CD8-positive, alpha-beta memory T cell (primary cell): ENCODE measurements at regions not wholly inside any gene's neighbourhood (a gene's known extent, or its start where the extent isn't known, plus 50 kb on each side); places are given as distances from the start of the nearest gene placed in this dataset.

Experiments used
- CTCF ChIA-PET: fragments of 350-600 bp; sonication (Branson Sonifier 250); formaldehyde crosslinking; loops from one replicate; lab custom pipeline; 2021; ENCODE audit warnings: antibody characterized with exemption; lab: Charles Lee
- POLR2A ChIA-PET: fragments of 350-600 bp; sonication (Branson Sonifier 250); formaldehyde crosslinking; loops from one replicate; lab custom pipeline; 2021; ENCODE audit warnings: antibody characterized with exemption; lab: Charles Lee
- DNase-seq, 5 donors: peaks; one replicate each; pipeline versions ENCODE4 v3.0.0 to v3.0.0-alpha.2; 2020 to 2022; ENCODE audit warnings: mixed read lengths in 1 of 5
- H3K27ac ChIP-seq: one replicate; pipeline ENCODE4 v1.7.0; 2013; ENCODE audit warnings: low read depth, mild to moderate bottlenecking, low read length, moderate library complexity
- H3K27me3 ChIP-seq: 2 replicates; pipeline ENCODE4 v1.7.0; 2013; ENCODE audit warnings: low read length, mild to moderate bottlenecking; ENCODE audit not compliant: insufficient read depth, poor library complexity, severe bottlenecking
- H3K36me3 ChIP-seq: 2 replicates; pipeline ENCODE4 v1.7.0; 2013; ENCODE audit warnings: mild to moderate bottlenecking, low read length, moderate library complexity; ENCODE audit not compliant: insufficient read depth
- H3K4me1 ChIP-seq: 2 replicates; pipeline ENCODE4 v1.7.0; 2013; ENCODE audit warnings: mild to moderate bottlenecking, low read length, moderate library complexity; ENCODE audit not compliant: insufficient read depth
- H3K4me3 ChIP-seq: 2 replicates; pipeline ENCODE4 v1.7.0; 2013; ENCODE audit warnings: mild to moderate bottlenecking, low read length
- H3K9me3 ChIP-seq: 2 replicates; pipeline ENCODE4 v1.7.0; 2013; ENCODE audit warnings: mild to moderate bottlenecking, low read length
- H3K27ac Mint-ChIP-seq, 8 donors: one replicate each; pipeline ENCODE4 v1.8.0; 2020 to 2021; ENCODE audit warnings: mixed read lengths in 8 of 8, mild to moderate bottlenecking in 6 of 8, inconsistent platforms in 3 of 8, moderate library complexity in 3 of 8
- H3K27me3 Mint-ChIP-seq, 2 donors: one replicate each; pipeline ENCODE4 v1.8.0; 2020 to 2021; ENCODE audit warnings: mixed read lengths in 2 of 2, mild to moderate bottlenecking in 1 of 2, moderate library complexity in 1 of 2
- H3K36me3 Mint-ChIP-seq, 3 donors: one replicate each; pipeline ENCODE4 v1.8.0; 2020 to 2021; ENCODE audit warnings: mixed read lengths in 3 of 3, inconsistent platforms in 1 of 3, mild to moderate bottlenecking in 1 of 3
- H3K4me1 Mint-ChIP-seq, 3 donors: one replicate each; pipeline ENCODE4 v1.8.0; 2020 to 2021; ENCODE audit warnings: mixed read lengths in 3 of 3, inconsistent platforms in 1 of 3, mild to moderate bottlenecking in 1 of 3
- H3K4me3 Mint-ChIP-seq, 7 donors: one replicate each; pipeline ENCODE4 v1.8.0; 2020 to 2021; ENCODE audit warnings: mixed read lengths in 7 of 7, mild to moderate bottlenecking in 6 of 7, moderate library complexity in 4 of 7, inconsistent platforms in 2 of 7
- H3K9me3 Mint-ChIP-seq, 5 donors: one replicate each; pipeline ENCODE4 v1.8.0; 2020 to 2022; ENCODE audit warnings: mixed read lengths in 5 of 5, mild to moderate bottlenecking in 3 of 5, moderate library complexity in 2 of 5, inconsistent platforms in 1 of 5

GRCh38 chr12:111228916-111229666, 139.8 kb downstream of the PHETA1 start:
- no peak overlapping the region for H3K27ac Mint-ChIP-seq
- ChIA-PET POLR2A (no interaction called here), CTCF (no interaction called here)
- Histone ChIP-seq H3K9me3 (no peaks in the 10 kb centered on the region), H3K4me3 (no peak overlapping the region), H3K36me3 (no peaks in the 10 kb centered on the region), H3K4me1 (no peaks in the 10 kb centered on the region), H3K27ac (no peak overlapping the region), H3K27me3 (no peaks in the 10 kb centered on the region)
- no peaks in the 10 kb centered on the region for H3K36me3 Mint-ChIP-seq
- no peaks in the 10 kb centered on the region for H3K9me3 Mint-ChIP-seq
- no peak overlapping the region for H3K4me3 Mint-ChIP-seq
- DNase-seq, result no peak
- H3K4me1 Mint-ChIP-seq, result no peaks in the 10 kb centered on the region
- H3K27me3 Mint-ChIP-seq, result peaks cover 15 to 48% of the 10 kb centered on the region in 2 donors

GRCh38 chr12:111227476-111228420, 141.1 kb downstream of the PHETA1 start:
- Mint-ChIP-seq H3K4me1 (no peaks in the 10 kb centered on the region), H3K27me3 (peaks cover 15 to 37% of the 10 kb centered on the region in 2 donors), H3K36me3 (no peaks in the 10 kb centered on the region), H3K4me3 (no peak overlapping the region), H3K27ac (no peak overlapping the region), H3K9me3 (no peaks in the 10 kb centered on the region)
- ChIA-PET CTCF (no interaction called here), POLR2A (interaction anchor here (0.6 kb wide), 1 partner anchor 976 kb away, joined by 3 read pairs; no protein-coding TSS in a partner anchor)
- no peaks in the 10 kb centered on the region for H3K36me3 ChIP-seq
- no peak overlapping the region for H3K27ac ChIP-seq
- no peaks in the 10 kb centered on the region for H3K9me3 ChIP-seq
- no peak overlapping the region for H3K4me3 ChIP-seq
- no peak for DNase-seq
- no peaks in the 10 kb centered on the region for H3K4me1 ChIP-seq
- H3K27me3 ChIP-seq, result no peaks in the 10 kb centered on the region

GRCh38 chr12:111226680-111227079, 142.2 kb downstream of the PHETA1 start:
- Mint-ChIP-seq H3K4me1 (no peaks in the 10 kb centered on the region), H3K27me3 (peaks cover 11 to 34% of the 10 kb centered on the region in 2 donors), H3K4me3 (no peak overlapping the region), H3K27ac (no peak overlapping the region), H3K9me3 (no peaks in the 10 kb centered on the region), H3K36me3 (no peaks in the 10 kb centered on the region)
- CTCF ChIA-PET, result no interaction called here
- Histone ChIP-seq H3K9me3 (no peaks in the 10 kb centered on the region), H3K27me3 (no peaks in the 10 kb centered on the region), H3K27ac (no peak overlapping the region), H3K36me3 (no peaks in the 10 kb centered on the region), H3K4me1 (no peaks in the 10 kb centered on the region), H3K4me3 (no peak overlapping the region)
- POLR2A ChIA-PET, result no interaction called here
- DNase-seq, result no peak

GRCh38 chr12:111225307-111225706, 143.6 kb downstream of the PHETA1 start:
- CTCF ChIA-PET, result interaction anchor here (0.9 kb wide), 1 partner anchor 11 kb away, joined by 3 read pairs; no protein-coding TSS in a partner anchor

GRCh38 chr12:111224186-111225066, 144.5 kb downstream of the PHETA1 start:
- CTCF ChIA-PET, result interaction anchor here (0.9 kb wide), 1 partner anchor 10 kb away, joined by 3 read pairs; no protein-coding TSS in a partner anchor

More at GRCh38 chr12:111225307-111225706, 143.6 kb downstream of the PHETA1 start:
- H3K36me3 Mint-ChIP-seq, result no peaks in the 10 kb centered on the region
- Histone ChIP-seq H3K36me3 (no peaks in the 10 kb centered on the region), H3K27me3 (no peaks in the 10 kb centered on the region), H3K4me1 (no peaks in the 10 kb centered on the region), H3K4me3 (no peak overlapping the region), H3K27ac (no peak overlapping the region), H3K9me3 (no peaks in the 10 kb centered on the region)
- no peak overlapping the region for H3K4me3 Mint-ChIP-seq
- H3K4me1 Mint-ChIP-seq, result no peaks in the 10 kb centered on the region
- peaks cover 9 to 22% of the 10 kb centered on the region in 2 donors for H3K27me3 Mint-ChIP-seq
- no peak overlapping the region for H3K27ac Mint-ChIP-seq
- no peaks in the 10 kb centered on the region for H3K9me3 Mint-ChIP-seq
- POLR2A ChIA-PET, result no interaction called here
- DNase-seq, result no peak

GRCh38 chr12:111222523-111222922, 146.4 kb downstream of the PHETA1 start:
- Histone ChIP-seq H3K9me3 (no peaks in the 10 kb centered on the region), H3K27ac (no peak overlapping the region), H3K4me3 (no peak overlapping the region), H3K36me3 (no peaks in the 10 kb centered on the region), H3K4me1 (no peaks in the 10 kb centered on the region), H3K27me3 (no peaks in the 10 kb centered on the region)
- H3K4me3 Mint-ChIP-seq, result no peak overlapping the region
- no peaks in the 10 kb centered on the region for H3K4me1 Mint-ChIP-seq
- no peak overlapping the region for H3K27ac Mint-ChIP-seq
- ChIA-PET POLR2A (no interaction called here), CTCF (no interaction called here)
- H3K36me3 Mint-ChIP-seq, result no peaks in the 10 kb centered on the region
- no peak for DNase-seq
- no peaks in the 10 kb centered on the region for H3K9me3 Mint-ChIP-seq
- H3K27me3 Mint-ChIP-seq, result peaks cover 7 to 29% of the 10 kb centered on the region in 2 donors

More at GRCh38 chr12:111224186-111225066, 144.5 kb downstream of the PHETA1 start:
- no peaks in the 10 kb centered on the region for H3K36me3 ChIP-seq
- peaks cover 8 to 21% of the 10 kb centered on the region in 2 donors for H3K27me3 Mint-ChIP-seq
- no peak overlapping the region for H3K27ac Mint-ChIP-seq
- H3K4me1 Mint-ChIP-seq, result no peaks in the 10 kb centered on the region
- H3K4me1 ChIP-seq, result no peaks in the 10 kb centered on the region
- no peaks in the 10 kb centered on the region for H3K9me3 ChIP-seq
- DNase-seq, result no peak
- H3K4me3 Mint-ChIP-seq, result no peak overlapping the region
- no peaks in the 10 kb centered on the region for H3K27me3 ChIP-seq
- H3K36me3 Mint-ChIP-seq, result no peaks in the 10 kb centered on the region
- no peaks in the 10 kb centered on the region for H3K9me3 Mint-ChIP-seq
- POLR2A ChIA-PET, result no interaction called here
- no peak overlapping the region for H3K4me3 ChIP-seq
- no peak overlapping the region for H3K27ac ChIP-seq

- H3K9me3 ChIP-seq, result no peaks in the 10 kb centered on the region
- no peaks in the 10 kb centered on the region for H3K9me3 Mint-ChIP-seq
- DNase-seq, result no peak
- H3K4me3 ChIP-seq, result no peak overlapping the region
- H3K36me3 Mint-ChIP-seq, result no peaks in the 10 kb centered on the region
- H3K4me3 Mint-ChIP-seq, result no peak overlapping the region
- H3K27me3 Mint-ChIP-seq, result peaks cover 8 to 29% of the 10 kb centered on the region in 2 donors
- H3K4me1 Mint-ChIP-seq, result no peaks in the 10 kb centered on the region
- POLR2A ChIA-PET, result no interaction called here
- no peaks in the 10 kb centered on the region for H3K4me1 ChIP-seq
- no peak overlapping the region for H3K27ac ChIP-seq
- H3K27me3 ChIP-seq, result no peaks in the 10 kb centered on the region
- H3K36me3 ChIP-seq, result no peaks in the 10 kb centered on the region
- CTCF ChIA-PET, result no interaction called here
- H3K27ac Mint-ChIP-seq, result no peak overlapping the region
Measured at GRCh38 chr12:111222027-111222414, 146.9 kb downstream of the PHETA1 start.
